SKM-1 (cell line): ENCODE measurements at regions not wholly inside any gene's neighbourhood (a gene's known extent, or its start where the extent isn't known, plus 50 kb on each side); places are given as distances from the start of the nearest gene placed in this dataset.
"Not testable (repeated sequence)": the region's sequence is repeated elsewhere in the genome, so short reads cannot be mapped to it uniquely, and the experiment has no call there.

Source experiments
- DNase-seq: peaks from one replicate; lab custom pipeline; 2025; ENCODE audit not compliant: unreplicated experiment; lab: John Stamatoyannopoulos, UW

DNA sequence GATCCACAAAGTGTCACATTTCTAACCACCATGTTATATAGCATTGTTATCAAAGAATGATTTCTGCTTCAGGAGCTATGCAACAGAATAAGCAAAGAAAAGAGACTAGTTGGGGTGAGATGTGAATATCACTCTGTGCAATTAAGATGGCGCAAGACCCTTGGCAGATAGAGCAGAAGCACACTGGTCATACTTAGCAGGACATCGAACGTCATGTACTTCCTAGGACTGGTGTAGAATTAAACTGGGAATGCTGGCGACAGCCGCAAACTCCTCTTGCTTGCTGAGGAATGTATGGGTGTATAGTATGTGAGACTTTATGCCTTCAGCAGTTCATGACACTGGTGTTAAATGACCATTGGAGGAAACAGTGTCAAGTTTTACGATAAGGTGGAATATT, 207.0 kb downstream of the LRRC70 start:
- no peak for DNase-seq

DNA sequence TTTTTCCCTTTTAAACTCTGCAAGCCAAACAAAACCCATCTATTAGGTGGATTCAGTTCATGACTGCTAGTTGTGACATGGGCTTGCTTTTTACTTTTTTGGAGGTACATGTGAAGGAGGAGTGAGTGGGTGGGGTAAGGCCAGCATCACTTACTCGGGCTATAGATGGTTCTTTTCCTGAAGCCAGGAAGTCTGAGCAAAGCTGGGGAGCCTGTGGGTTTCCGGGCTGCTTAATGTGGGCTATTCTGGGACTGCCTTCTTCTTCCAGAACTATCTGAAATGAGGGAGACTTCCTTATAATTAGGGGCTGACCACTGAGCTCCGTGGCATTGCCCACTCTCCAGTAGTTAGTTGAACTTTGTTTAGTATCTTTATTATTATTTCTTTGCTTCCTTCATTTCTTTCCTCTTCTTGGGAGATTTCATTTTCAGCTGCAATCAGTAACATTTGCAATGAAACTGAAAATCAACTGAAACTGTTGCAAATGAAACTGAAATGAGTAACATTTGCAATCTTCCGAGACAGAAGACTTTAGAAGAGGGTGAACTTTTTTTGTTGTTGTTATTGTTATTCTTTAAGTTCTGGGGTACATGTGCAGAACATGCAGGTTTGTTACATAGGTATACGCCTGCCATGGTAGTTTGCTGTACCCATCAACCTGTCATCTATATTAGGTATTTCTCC, 204.9 kb downstream of the LRRC70 start:
- DNase-seq: no peak

DNA sequence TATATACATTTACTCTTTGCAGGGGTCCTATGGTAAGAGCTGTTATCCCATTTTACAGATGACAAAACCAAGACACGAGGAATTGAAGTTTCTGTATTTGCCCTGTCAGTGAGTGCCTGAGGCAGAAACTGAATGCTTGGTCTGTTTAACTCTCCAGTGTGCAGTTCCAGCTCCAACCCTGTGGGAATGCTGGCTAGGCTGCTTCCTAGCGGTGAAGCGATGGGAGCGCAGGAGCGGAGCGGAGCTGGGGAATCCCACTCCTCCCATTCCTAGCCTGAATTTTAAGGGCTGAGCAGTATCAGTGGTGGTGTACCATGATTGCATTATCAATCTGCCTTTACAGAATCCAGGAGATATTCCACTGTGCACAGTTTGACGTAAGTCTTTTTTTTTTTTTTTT, 202.3 kb downstream of the LRRC70 start:
- DNase-seq: no peak

DNA sequence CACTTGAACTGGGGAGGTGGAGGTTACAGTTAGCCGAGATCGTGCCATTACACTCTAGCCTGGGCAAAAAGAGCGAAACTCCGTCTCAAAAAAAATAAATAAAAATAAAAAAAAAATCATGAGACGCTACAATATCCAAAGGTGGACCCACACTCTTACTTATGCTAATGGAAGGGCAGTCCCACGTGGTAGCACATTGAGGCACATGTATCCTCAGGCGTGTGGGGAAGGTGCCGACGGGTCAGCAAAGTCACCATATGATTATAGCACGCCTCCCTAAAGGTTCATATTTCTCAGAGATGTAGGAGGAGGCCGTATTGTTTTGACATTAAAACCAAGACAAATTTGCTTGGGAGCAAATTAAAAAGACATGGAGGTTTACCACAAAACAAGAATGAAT, 201.6 kb downstream of the LRRC70 start:
- DNase-seq: no peak

DNA sequence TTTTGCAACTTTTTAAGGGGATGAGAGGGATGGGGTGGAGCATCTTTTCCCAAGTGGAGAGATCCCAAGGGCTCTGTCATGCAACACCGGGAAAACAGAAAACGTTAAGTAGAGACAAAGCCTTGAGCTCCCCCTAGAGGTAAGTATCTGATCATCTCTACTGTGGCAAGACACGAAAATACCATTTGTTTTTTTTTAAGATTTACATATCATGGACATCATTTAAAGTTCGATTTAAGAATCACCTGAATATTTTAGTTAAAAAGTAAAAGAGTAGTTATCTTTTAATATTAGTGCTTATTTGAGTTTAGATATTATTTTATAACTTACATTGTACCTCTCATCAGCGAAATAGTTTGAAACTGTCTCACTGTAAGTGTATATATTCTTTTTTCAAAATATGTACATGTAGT, 200.4 kb downstream of the LRRC70 start:
- peak; percentile 24 for DNase-seq

DNA sequence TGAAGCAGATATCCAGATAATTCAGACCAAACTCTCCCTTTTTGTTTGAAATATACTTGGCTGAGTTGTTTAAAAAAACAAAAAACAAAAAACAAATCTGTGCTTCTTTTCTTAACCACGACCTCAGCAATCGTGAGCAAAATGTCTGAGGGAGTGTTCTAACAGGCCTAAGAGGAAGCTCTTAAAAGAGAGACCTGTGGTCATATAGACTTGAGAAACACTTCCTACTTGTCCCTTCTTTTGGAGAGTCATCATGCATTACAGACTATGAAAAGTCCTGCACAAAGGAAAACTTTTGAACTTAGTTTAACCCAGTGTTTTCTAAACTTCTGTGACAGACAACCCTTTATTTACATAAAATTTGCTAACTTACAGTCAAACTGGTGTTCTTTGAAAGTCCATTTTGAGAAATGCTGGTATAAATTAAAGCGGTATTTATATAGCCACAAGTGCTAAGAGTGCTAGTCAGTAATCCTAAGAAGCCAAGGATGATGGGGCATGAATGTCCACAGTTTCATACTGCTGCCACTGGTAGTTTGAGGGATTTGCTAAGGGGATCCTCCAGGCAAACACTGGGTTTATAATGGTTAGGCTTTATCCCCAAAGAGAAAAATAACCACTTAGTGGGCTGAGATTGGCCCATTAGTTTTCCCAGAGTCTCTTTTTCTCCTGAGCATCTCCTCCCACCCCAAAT, 199.8 kb downstream of the LRRC70 start:
- peak; percentile 81 for DNase-seq

DNA sequence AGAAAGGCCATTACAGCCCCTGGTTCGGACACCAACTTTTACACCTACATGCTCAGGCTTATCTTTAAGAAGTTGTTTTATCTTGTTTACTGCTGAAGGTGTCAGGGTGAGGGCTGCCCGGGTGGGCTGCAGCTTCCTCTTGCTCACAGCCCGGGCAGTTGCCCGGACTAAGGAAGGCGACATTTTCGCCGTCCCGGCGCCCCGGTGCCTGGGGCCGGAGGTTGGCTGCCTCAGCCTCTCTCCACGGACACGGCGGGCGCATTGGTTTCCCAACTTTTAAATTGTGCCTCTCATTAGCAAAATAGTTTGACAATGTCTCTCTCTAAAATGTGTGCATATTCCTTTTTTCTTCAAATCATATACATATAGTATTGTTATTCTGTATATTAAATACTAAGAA, 198.5 kb downstream of the LRRC70 start:
- not testable (repeated sequence) for DNase-seq

DNA sequence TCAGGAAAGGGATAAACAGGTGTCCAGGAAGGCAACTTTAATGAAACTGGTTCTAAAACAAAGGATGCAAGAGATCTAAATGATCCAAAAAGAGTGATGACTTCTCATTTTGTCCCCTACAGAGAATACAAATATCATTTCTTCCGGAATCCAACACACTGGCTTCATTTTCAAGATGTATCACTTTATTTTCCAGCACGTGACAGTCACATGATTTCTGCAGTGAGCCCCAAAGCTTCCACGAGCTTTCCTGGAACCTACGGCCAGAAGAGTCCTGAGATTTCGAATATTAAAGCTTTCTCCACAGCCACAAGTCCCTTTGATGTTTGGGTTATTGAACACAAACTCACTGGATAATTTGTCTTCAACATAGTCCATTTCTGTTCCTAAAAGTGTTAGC, 198.0 kb downstream of the LRRC70 start:
- DNase-seq: not testable (repeated sequence)

DNA sequence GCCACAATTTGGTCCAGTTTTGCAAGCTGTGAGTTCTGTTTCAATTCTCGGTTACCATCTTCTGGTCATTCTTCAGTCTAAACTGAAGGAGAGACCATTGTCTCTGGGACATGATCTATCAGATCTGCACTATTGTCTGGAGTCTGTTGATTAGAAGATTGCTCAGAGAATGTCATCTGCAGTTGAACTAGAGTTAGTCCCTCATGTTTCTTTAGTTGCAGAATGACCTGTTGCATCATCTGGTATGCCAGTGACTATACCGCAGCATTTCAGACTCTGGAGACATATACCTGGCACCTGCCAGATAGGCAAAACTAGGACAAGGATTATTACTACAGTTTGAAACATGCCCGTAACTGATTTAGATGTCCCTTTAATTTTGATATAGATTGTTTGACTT, 194.8 kb downstream of the LRRC70 start:
- DNase-seq: no peak

DNA sequence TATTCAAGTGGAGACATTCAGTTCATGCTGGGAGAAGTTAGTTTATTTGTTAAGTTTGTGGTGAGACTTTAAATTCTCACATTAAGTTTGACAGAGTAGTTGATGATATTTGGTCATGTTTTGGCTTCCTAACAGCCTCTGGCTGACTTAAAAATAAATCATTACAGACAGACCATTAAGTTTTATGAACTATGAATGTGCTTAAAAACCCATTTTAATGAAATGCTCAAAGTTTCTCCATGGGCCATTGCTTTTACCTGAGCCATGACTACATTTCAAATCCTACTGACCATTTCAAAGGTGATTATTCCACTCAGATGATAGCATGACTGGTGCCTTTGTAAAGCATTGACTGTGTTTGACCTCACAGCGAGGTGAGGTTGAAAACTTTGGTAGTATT, 192.7 kb downstream of the LRRC70 start:
- no peak for DNase-seq

DNA sequence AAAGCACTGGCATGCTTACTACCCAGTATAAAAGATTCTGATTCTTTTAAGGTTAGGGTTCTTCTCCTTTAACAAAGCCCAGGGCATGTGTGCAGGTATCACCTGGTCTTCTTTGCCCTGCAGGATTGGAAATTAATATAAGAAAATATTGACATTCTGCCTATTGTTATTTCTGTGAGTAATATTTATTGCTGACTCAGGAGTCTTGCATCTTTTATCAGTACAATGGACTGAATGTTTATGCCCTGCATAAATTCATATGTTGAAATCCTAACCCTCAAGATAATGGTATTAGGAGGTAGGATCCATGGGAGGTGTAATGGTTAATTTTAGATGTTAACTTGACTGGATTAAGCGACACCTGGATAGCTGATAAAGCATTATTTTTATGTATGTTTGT, 189.0 kb downstream of the LRRC70 start:
- no peak for DNase-seq

DNA sequence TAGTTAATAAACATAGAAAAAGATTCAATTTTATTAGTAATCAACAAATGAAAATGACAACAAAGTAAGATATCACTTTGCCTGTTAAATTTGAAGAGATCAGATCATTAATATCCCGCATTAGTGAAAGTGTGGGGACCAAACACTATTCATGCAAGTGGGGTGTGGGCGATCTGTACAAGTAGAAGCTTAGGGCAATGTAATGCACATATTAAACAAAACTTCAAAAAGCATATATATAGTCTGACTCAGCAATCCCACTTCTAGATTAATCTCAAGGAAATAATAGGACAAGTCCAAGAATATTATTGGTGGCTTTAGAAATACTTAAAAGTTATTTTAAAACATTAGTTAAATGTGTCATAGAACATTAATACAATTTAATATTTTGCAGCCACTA, 188.5 kb downstream of the LRRC70 start:
- no peak for DNase-seq

DNA sequence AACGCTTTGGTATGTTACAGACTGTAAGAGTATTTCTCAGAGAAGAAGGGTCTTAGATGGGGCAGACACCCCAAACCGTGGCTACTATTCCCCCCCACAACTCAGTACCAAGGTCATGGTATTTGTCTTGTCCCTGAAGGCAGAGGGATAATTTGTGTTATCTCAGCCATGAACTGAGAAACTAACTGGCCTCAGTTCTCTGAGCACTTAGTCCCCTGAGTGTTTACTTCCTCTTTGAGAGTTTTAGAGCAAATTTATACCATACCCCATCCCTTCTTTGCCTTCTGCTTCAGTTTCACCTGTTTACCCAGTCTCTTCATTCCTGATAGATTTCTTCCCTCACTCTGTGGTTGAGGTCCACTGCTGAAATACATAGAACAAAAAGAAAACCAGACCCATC, 183.9 kb downstream of the LRRC70 start:
- no peak for DNase-seq

DNA sequence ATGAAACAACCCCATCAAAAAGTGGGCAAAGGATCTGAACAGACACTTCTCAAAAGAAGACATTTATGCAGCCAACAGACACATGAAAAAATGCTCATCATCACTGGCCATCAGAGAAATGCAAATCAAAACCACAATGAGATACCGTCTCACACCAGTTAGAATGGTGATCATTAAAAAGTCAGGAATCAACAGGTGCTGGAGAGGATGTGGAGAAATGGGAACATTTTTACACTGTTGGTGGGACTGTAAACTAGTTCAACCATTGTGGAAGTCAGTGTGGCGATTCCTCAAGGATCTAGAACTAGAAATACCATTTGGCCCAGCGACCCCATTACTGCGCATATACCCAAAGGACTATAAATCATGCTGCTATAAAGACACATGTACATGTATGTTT, 179.1 kb downstream of the LRRC70 start:
- not testable (repeated sequence) for DNase-seq

DNA sequence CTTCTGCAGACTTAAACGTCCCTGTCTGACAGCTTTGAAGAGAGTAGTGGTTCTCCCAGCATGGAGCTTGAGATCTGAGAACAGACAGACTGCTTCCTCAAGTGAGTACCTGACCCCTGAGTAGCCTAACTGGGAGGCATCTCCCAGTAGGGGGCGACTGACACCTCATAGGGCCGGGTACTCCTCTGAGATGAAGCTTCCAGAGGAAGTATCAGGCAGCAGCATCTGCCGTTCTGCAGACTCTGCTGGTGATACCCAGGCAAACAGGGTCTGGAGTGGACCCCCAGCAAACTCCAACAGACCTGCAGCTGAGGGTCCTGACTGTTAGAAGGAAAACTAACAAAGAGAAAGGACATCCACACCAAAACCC, 174.4 kb downstream of the LRRC70 start:
- not testable (repeated sequence) for DNase-seq

DNA sequence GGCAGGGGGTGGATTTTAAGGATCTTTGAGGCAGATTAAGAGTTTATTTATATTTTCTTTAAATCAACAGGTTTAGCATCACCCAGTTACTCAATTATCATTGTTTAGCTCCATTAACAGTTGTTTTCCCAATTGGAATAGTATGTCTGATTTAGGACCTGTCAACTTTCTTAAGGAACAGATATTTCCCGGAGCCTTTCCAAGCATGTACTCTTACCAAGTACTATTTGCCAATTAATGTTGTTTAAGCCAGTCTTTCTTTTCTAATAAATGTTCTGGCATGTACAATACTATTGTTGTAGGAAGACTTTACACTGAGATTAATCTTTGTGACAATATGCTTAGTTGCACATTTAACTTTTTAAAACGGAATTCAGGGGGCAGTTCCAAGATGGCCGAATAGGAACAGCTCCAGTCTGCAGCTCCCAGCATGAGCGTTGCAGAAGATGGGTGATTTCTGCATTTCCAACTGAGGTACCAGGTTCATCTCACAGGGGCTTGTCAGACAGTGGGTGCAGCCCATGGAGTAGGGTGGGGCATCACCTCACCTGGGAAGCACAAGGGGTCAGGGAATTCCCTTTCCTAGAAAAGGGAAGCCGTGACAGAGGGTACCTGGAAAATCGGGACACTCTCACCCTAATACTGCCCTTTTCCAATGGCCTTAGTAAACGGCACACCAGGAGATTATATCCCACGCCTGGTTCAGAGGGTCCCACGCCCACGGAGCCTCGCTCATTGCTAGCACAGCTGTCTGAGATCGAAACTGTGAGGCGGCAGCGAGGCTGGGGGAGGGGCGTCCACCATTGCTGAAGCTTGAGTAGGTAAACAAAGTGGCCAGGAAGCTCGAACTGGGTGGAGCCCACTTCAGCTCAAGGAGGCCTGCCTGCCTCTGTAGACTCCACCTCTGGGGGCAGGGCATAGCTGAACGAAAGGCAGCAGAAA, 173.7 kb downstream of the LRRC70 start:
- not testable (repeated sequence) for DNase-seq

DNA sequence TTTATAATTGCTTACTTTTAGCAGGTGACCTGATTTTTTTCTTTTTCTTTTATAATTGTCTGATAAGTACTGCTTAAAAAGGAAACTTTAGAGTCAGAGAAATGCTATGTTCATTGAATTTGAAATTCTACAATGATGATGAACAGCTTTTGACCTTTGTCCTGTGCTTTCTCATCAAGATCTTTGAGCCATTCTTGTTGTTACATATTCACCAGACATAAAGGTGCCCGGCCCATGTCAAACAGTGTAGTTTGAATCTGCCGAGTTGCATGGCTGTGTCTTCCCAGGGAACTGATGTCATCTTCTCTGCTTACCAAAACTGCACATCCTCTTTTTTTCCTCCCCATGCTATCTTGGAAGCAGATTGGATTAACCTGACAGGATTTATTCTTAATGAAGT, 163.6 kb downstream of the LRRC70 start:
- no peak for DNase-seq

DNA sequence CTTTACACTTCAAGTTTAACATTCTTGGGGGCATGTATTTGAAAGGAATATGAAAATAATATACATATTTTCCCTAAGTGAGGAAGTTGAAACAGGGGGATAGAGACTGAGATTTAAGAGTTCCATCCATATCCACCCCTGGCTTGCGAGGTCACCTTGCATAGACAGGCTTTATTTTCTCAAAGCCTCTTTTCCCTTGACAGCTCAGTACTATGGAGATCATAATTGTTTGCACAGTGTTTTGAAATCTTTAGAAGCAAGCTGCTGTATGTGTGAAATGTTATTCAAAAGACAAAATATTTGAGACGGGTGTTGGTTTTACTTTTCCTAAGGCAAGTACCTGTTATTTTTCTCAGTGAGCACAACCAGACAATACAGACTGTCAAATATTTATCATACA, 163.1 kb downstream of the LRRC70 start:
- no peak for DNase-seq

DNA sequence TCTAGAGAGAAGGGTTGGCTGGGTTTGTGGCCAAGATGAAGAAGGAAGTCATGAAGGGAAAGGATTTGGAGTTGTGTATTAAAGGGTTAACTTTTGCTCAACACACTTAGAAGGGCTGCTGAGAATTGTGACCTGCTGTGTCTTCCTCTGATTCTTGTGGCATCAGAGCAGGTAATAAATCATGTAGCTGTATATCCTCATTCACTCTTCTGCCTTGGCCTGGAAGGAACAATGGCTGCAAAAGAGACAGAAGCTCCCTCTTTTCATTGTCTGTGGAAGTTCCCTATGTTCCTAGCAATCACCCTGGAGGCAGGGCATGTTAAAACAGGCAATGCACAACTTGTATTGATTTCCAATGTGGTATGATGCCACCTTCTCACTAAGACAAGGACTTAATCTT, 159.1 kb downstream of the LRRC70 start:
- DNase-seq: no peak

DNA sequence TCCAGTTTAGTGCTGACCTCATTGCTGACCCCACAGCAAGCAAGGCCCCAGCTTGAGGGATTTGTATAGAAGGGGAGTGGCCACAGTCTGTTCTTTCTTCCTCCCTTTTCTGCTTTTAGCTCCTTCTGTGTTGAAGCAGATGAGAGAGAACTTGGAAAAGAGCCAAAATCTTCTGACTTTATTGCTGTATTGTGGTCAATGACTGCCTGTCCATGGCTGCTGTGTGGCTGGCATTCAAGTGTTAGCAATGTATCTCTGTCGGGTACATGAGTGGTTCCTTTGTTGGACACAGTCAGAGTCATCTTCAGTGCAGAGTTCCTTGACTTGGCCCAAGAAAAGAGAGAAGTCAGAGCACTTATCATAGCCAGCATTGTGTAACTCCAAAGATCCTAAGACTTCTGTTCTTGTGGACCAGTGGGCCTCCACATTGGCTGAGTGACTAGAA, 154.1 kb downstream of the LRRC70 start:
- DNase-seq: peak; percentile 72

DNA sequence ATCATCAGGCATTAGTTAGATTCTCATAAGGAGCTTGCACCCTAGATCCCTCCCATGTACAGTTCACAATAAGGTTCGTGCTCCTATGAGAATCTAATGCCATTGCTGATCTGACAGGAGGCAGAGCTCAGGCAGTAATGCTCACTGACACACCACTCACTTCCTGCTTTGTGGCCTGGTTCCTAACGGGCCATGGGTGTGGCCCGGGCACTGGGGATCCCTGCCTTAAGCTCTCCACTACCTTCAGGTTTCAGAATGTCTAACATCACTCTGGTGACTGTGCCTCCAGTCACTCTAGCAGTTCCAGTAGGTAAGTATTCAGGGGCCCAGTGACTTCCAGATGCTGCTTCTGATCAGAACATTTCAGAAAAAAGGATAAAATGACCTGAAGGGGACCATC, 152.4 kb downstream of the LRRC70 start:
- no peak for DNase-seq

DNA sequence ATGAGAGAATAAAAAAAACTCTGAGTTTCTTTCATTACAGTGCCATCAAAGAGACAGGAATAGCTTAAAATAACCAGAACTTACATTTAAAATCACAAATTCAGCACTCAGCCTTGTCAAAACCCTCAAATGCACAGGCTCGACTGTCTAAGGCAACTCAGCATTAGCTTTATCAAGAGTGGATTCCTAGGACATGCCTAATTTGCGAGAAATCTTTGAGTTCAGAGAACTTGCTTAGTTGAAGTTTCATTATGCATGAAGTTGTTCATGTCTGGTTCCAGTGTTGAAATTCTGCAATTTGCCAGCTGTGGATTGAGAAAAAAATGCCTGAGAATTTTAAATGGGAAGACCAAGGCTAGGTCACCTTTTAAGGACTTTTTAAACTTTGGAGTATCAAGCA, 151.1 kb downstream of the LRRC70 start:
- no peak for DNase-seq
